GM12878 (cell line): ENCODE measurements at regions not wholly inside any gene's neighbourhood (a gene's known extent, or its start where the extent isn't known, plus 50 kb on each side); places are given as distances from the start of the nearest gene placed in this dataset.

Experiments used
- ATAC-seq: fragments of 200-7000 bp; cut with Tn5 transposase; 3 replicates; pipeline ENCODE4 v1.9.1; 2020; ENCODE audit warnings: mild to moderate bottlenecking, moderate library complexity
- BruUV-seq: library from RNA; stranded (reverse); fragments of 400-500 nt; replicated peaks from 2 replicates; lab custom pipeline; 2021; lab: Mats Ljungman, UMichigan
- CTCF ChIA-PET: fragments of 300-600 bp; sonication (Branson Sonifier 250); formaldehyde crosslinking; extraction: SDS; loops from one replicate; lab custom pipeline; 2021; ENCODE audit warnings: inconsistent platforms; lab: Yijun Ruan, JAX
- POLR2A ChIA-PET: fragments of 350-600 bp; formaldehyde crosslinking; extraction: SDS; loops from one replicate; lab custom pipeline; 2021; ENCODE audit warnings: inconsistent platforms; lab: Charles Lee
- RAD21 ChIA-PET: fragments of 300-600 bp; sonication (Branson Sonifier 250); formaldehyde crosslinking; loops from one replicate; lab custom pipeline; 2023; ENCODE audit warnings: antibody characterized with exemption; ENCODE audit not compliant: unreplicated experiment; lab: Charles Lee
- SMC1A ChIA-PET: fragments of 300-600 bp; sonication (Branson Sonifier 250); formaldehyde crosslinking; loops from one replicate; lab custom pipeline; 2023; ENCODE audit not compliant: unreplicated experiment, uncharacterized antibody; lab: Charles Lee
- DNase-seq: peaks from one replicate; pipeline ENCODE4 v3.0.0-alpha.2; 2011; ENCODE audit warnings: low read depth, low spot score
- FAIRE-seq: peaks from 3 replicates; lab custom pipeline; 2011; peaks lifted over from hg19 to GRCh38; lab: Jason Lieb, UNC
- H2AFZ ChIP-seq: 2 replicates; pipeline ENCODE4 v1.6.0; 2011; ENCODE audit warnings: low read depth, low read length, control low read depth; ENCODE audit not compliant: control insufficient read depth
- H3K27ac ChIP-seq: 2 replicates; pipeline ENCODE4 v1.5.1; 2011; ENCODE audit warnings: control low read depth; ENCODE audit not compliant: control insufficient read depth, insufficient read depth
- H3K27me3 ChIP-seq, 2 experiments: replicated peaks in 1 of 2; 2 replicates each; pipeline versions ENCODE4 v1.6.0 to v1.6.1; 2011; ENCODE audit warnings: low read length in 1 of 2; ENCODE audit not compliant: control insufficient read depth in 2 of 2, insufficient read depth in 2 of 2
- H3K36me3 ChIP-seq, 2 experiments: 2 replicates each; pipeline ENCODE4 v1.5.1; 2011; ENCODE audit warnings: low read length in 1 of 2; ENCODE audit not compliant: control insufficient read depth in 2 of 2, insufficient read depth in 2 of 2
- H3K4me1 ChIP-seq: 2 replicates; pipeline ENCODE4 v1.6.1; 2011; ENCODE audit warnings: mild to moderate bottlenecking, low read length, moderate library complexity, mixed read lengths; ENCODE audit not compliant: control insufficient read depth, insufficient read depth
- H3K4me2 ChIP-seq: 2 replicates; pipeline ENCODE4 v1.6.0; 2011; ENCODE audit warnings: control low read depth; ENCODE audit not compliant: control insufficient read depth, insufficient read depth
- H3K4me3 ChIP-seq: fragments of 200-600 bp; sonication (generic); 2 replicates; pipeline ENCODE4 v1.5.1; 2016
- H3K79me2 ChIP-seq: 2 replicates; pipeline ENCODE4 v1.6.0; 2011; ENCODE audit warnings: low read length; ENCODE audit not compliant: control insufficient read depth, insufficient read depth
- H3K9ac ChIP-seq: 2 replicates; pipeline ENCODE4 v1.8.0; 2011; ENCODE audit warnings: low read length, control low read depth, mixed read lengths; ENCODE audit not compliant: control insufficient read depth, insufficient read depth
- H3K9me3 ChIP-seq: replicated peaks from 3 replicates; pipeline ENCODE4 v1.5.1; 2011; ENCODE audit warnings: mild to moderate bottlenecking, low read length; ENCODE audit not compliant: control insufficient read depth, insufficient read depth
- H4K20me1 ChIP-seq: 2 replicates; pipeline ENCODE4 v1.6.0; 2011; ENCODE audit not compliant: control insufficient read depth, insufficient read depth
- E2F8 ChIP-seq: fragments of 450-650 bp; IDR thresholded peaks from 2 replicates; pipeline ENCODE4 v1.6.1; 2018; ENCODE audit warnings: mild to moderate bottlenecking, low read depth, moderate library complexity; ENCODE audit not compliant: partially characterized antibody
- ETV6 ChIP-seq, 2 experiments: fragments of 450-650 bp in 1 of 2; IDR thresholded peaks in 1 of 2; conservative IDR thresholded peaks in 1 of 2; 2 replicates each; pipeline ENCODE4 v1.6.1; 2014; ENCODE audit warnings: antibody characterized with exemption in 1 of 2, borderline replicate concordance in 1 of 2, low read depth in 1 of 2, mild to moderate bottlenecking in 1 of 2, moderate library complexity in 1 of 2
- FOXK2 ChIP-seq: fragments of 450-650 bp; IDR thresholded peaks from 2 replicates; pipeline ENCODE4 v1.6.1; 2017; ENCODE audit warnings: mild to moderate bottlenecking, moderate library complexity
- MXI1 ChIP-seq: fragments of 150-350 bp; IDR thresholded peaks from 2 replicates; pipeline ENCODE4 v1.6.1; 2011; ENCODE audit warnings: low read depth, mild to moderate bottlenecking, inconsistent platforms, low read length, improper control_type of control experiment
- RFX5 ChIP-seq: IDR thresholded peaks from 2 replicates; pipeline ENCODE4 v1.6.1; 2011; ENCODE audit warnings: low read depth, low read length, improper control_type of control experiment
- SIN3A ChIP-seq: IDR thresholded peaks from 2 replicates; pipeline ENCODE4 v1.6.1; 2012; ENCODE audit warnings: low read depth, low read length, improper control_type of control experiment
- SRF ChIP-seq, 2 experiments: IDR thresholded peaks; 2 replicates each; pipeline ENCODE4 v1.6.1; 2011; ENCODE audit warnings: low read depth in 2 of 2, low read length in 2 of 2, mild to moderate bottlenecking in 1 of 2, moderate library complexity in 1 of 2
- SUZ12 ChIP-seq: fragments of 200-600 bp; sonication (generic); IDR thresholded peaks from one replicate; pipeline ENCODE4 v1.6.1; 2018; ENCODE audit warnings: antibody characterized with exemption, mild to moderate bottlenecking; ENCODE audit not compliant: unreplicated experiment
- ZNF274 ChIP-seq: IDR thresholded peaks from one replicate; pipeline ENCODE4 v1.8.0; 2011; ENCODE audit not compliant: insufficient read length, insufficient read depth
- WGBS: methylation state at CpG from one replicate; pipeline ENCODE4 v1.1.6; 2016; ENCODE audit warnings: low lambda C conversion rate; ENCODE audit not compliant: insufficient replicate concordance, insufficient coverage; ENCODE audit errors: missing lambda C conversion rate; 5-methylcytosine and 5-hydroxymethylcytosine counted together
- in situ Hi-C: fragments of 300-500 bp; cut with MboI; formaldehyde crosslinking; loops from 9 replicates; pipeline ENCODE4 v1.14.3; 2018; ENCODE audit warnings: mixed read lengths
- intact Hi-C: fragments of 100-400 bp; cut with micrococcal nuclease; formaldehyde crosslinking; loops from one replicate; pipeline ENCODE4 v1.14.2; 2022; ENCODE audit not compliant: unreplicated experiment
- TF ChIP-seq, protein P1 (sequence below): fragments of 150-350 bp; IDR thresholded peaks from 2 replicates; pipeline ENCODE4 v1.6.1; 2014; ENCODE audit warnings: mild to moderate bottlenecking, low read depth, low read length
- TF ChIP-seq, protein P2 (sequence below): fragments of 150-350 bp; IDR thresholded peaks from 2 replicates; pipeline ENCODE4 v1.6.1; 2016; ENCODE audit warnings: low read depth, low read length

GRCh38 chr6:2558098-2558680 is 192.5 kb downstream of the MYLK4 start (continued):
- TF ChIP-seq, protein P1, sequence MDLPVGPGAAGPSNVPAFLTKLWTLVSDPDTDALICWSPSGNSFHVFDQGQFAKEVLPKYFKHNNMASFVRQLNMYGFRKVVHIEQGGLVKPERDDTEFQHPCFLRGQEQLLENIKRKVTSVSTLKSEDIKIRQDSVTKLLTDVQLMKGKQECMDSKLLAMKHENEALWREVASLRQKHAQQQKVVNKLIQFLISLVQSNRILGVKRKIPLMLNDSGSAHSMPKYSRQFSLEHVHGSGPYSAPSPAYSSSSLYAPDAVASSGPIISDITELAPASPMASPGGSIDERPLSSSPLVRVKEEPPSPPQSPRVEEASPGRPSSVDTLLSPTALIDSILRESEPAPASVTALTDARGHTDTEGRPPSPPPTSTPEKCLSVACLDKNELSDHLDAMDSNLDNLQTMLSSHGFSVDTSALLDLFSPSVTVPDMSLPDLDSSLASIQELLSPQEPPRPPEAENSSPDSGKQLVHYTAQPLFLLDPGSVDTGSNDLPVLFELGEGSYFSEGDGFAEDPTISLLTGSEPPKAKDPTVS, result no peak
- no peak for TF ChIP-seq ETV6 (conservative IDR thresholded peaks at IDR 0.05 in 1 of 2, IDR thresholded peaks at IDR 0.05 in 1 of 2; ENCODE audit: borderline replicate concordance in 1 of 2, low read depth in 1 of 2)
- TF ChIP-seq MXI1, result no peak
- no peak for TF ChIP-seq ZNF274

- ATAC-seq (no peak), FAIRE-seq (no peak), DNase-seq (no peak)
- SMC1A ChIA-PET, result no interaction called here
- CTCF ChIA-PET, result no interaction called here
- no peaks in the 10 kb centered on the region for H4K20me1 ChIP-seq
- no peaks in the 10 kb centered on the region for H3K36me3 ChIP-seq
- in situ Hi-C loops (no loop called here), intact Hi-C loops (no loop called here)
- RAD21 ChIA-PET, result no interaction called here
- H3K4me2 ChIP-seq, result no peak overlapping the region
- no peak overlapping the region for H3K4me3 ChIP-seq
- WGBS, result 66% methylated on average over 7 of the region's 7 CpGs
- POLR2A ChIA-PET, result no interaction called here
- H3K4me1 ChIP-seq, result no peaks in the 10 kb centered on the region
- no peak overlapping the region for H3K9ac ChIP-seq
- TF ChIP-seq SUZ12 (no peak), RFX5 (no peak), E2F8 (no peak), SIN3A (no peak), FOXK2 (no peak), SRF (IDR thresholded peaks at IDR 0.05; ENCODE audit: low read depth in 2 of 2, low read length in 2 of 2) (no peak)
- TF ChIP-seq, protein P2, sequence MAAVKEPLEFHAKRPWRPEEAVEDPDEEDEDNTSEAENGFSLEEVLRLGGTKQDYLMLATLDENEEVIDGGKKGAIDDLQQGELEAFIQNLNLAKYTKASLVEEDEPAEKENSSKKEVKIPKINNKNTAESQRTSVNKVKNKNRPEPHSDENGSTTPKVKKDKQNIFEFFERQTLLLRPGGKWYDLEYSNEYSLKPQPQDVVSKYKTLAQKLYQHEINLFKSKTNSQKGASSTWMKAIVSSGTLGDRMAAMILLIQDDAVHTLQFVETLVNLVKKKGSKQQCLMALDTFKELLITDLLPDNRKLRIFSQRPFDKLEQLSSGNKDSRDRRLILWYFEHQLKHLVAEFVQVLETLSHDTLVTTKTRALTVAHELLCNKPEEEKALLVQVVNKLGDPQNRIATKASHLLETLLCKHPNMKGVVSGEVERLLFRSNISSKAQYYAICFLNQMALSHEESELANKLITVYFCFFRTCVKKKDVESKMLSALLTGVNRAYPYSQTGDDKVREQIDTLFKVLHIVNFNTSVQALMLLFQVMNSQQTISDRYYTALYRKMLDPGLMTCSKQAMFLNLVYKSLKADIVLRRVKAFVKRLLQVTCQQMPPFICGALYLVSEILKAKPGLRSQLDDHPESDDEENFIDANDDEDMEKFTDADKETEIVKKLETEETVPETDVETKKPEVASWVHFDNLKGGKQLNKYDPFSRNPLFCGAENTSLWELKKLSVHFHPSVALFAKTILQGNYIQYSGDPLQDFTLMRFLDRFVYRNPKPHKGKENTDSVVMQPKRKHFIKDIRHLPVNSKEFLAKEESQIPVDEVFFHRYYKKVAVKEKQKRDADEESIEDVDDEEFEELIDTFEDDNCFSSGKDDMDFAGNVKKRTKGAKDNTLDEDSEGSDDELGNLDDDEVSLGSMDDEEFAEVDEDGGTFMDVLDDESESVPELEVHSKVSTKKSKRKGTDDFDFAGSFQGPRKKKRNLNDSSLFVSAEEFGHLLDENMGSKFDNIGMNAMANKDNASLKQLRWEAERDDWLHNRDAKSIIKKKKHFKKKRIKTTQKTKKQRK, result no peak
- BruUV-seq, result no TSS peak
- H2AFZ ChIP-seq, result no peak overlapping the region
- no peaks in the 10 kb centered on the region for H3K79me2 ChIP-seq
- no peaks in the 10 kb centered on the region for H3K9me3 ChIP-seq
- H3K27ac ChIP-seq, result no peak overlapping the region
- peaks cover 0 to 2% of the 10 kb centered on the region in 2 experiments; a peak in 1 of 4 replicates for H3K27me3 ChIP-seq
Observed at GRCh38 chr6:2557181-2557720, 193.5 kb downstream of the MYLK4 start.
